Stomach (tissue), 4 donors: ENCODE measurements at regions not wholly inside any gene's neighbourhood (a gene's known extent, or its start where the extent isn't known, plus 50 kb on each side); places are given as distances from the start of the nearest gene placed in this dataset.

ENCODE experiments used
- EP300 ChIP-seq: sonication (generic); formaldehyde crosslinking; IDR thresholded peaks from one replicate; pipeline ENCODE4 v1.6.1; 2017; ENCODE audit warnings: antibody characterized with exemption
- TF ChIP-seq, protein P1 (sequence below), 7 experiments: fragments of 450-650 bp in 4 of 7; fragments of 200-600 bp in 3 of 7; sonication (generic) in 3 of 7; IDR thresholded peaks; one replicate each; pipeline ENCODE4 v1.5.1; 2016 to 2019; ENCODE audit warnings: antibody characterized with exemption in 7 of 7, control low read depth in 2 of 7, mild to moderate bottlenecking in 1 of 7

DNA sequence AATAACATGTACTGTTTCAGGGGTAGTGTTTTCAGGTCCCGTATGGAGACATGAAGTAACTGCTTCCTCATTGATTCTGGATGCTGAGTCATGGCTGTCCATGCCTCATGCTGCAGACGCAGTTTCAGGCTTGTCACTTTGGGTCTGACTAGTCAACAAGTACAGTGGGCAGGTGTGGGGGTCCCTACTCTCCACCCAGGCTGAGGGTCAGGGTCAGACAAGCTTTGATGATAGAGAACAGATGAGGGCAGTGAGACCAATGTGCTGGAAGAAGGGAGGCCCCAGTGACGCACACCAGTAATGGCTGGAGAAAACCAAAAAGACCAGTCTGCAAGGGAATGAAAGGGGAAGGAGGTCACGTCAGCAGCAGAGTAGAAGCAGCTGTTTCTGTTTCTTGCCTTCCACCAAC lies 80.0 kb upstream of the NFIL3 start:
- TF ChIP-seq, protein P1, sequence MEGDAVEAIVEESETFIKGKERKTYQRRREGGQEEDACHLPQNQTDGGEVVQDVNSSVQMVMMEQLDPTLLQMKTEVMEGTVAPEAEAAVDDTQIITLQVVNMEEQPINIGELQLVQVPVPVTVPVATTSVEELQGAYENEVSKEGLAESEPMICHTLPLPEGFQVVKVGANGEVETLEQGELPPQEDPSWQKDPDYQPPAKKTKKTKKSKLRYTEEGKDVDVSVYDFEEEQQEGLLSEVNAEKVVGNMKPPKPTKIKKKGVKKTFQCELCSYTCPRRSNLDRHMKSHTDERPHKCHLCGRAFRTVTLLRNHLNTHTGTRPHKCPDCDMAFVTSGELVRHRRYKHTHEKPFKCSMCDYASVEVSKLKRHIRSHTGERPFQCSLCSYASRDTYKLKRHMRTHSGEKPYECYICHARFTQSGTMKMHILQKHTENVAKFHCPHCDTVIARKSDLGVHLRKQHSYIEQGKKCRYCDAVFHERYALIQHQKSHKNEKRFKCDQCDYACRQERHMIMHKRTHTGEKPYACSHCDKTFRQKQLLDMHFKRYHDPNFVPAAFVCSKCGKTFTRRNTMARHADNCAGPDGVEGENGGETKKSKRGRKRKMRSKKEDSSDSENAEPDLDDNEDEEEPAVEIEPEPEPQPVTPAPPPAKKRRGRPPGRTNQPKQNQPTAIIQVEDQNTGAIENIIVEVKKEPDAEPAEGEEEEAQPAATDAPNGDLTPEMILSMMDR (IDR thresholded peaks at IDR 0.05), result no peak
- no peak for TF ChIP-seq EP300
